SK-N-SH (cell line): ENCODE measurements at regions not wholly inside any gene's neighbourhood (a gene's known extent, or its start where the extent isn't known, plus 50 kb on each side); places are given as distances from the start of the nearest gene placed in this dataset.

Experiments used
- CHD2 ChIP-seq: fragments of 150-350 bp; IDR thresholded peaks from 2 replicates; pipeline ENCODE4 v1.6.1; 2018; ENCODE audit warnings: low read length; ENCODE audit not compliant: partially characterized antibody
- EP300 ChIP-seq, 2 experiments: IDR thresholded peaks; 2 replicates each; pipeline versions ENCODE4 v1.4.0 to v1.6.1; 2012; ENCODE audit warnings: borderline replicate concordance in 1 of 2, low read depth in 1 of 2, low read length in 1 of 2
- EZH2phosphoT487 ChIP-seq: fragments of 200-600 bp; sonication (generic); IDR thresholded peaks from 2 replicates; pipeline ENCODE4 v1.6.1; 2017; ENCODE audit warnings: low read depth, mixed run types, mild to moderate bottlenecking, antibody characterized with exemption, moderate library complexity, borderline replicate concordance
- FOXM1 ChIP-seq: IDR thresholded peaks from 2 replicates; pipeline ENCODE4 v1.4.0; 2012; ENCODE audit warnings: low read depth, mild to moderate bottlenecking
- MAX ChIP-seq: IDR thresholded peaks from 2 replicates; pipeline ENCODE4 v1.4.0; 2012; ENCODE audit warnings: low read depth
- MXI1 ChIP-seq: IDR thresholded peaks from 2 replicates; pipeline ENCODE4 v1.6.1; 2012; ENCODE audit warnings: mild to moderate bottlenecking, low read depth, low read length, improper control_type of control experiment
- POLR2AphosphoS5 ChIP-seq: IDR thresholded peaks from 2 replicates; pipeline ENCODE4 v1.6.1; 2012; ENCODE audit warnings: low read depth, low read length
- RCOR1 ChIP-seq: fragments of 150-350 bp; IDR thresholded peaks from 2 replicates; pipeline ENCODE4 v1.6.1; 2017; ENCODE audit warnings: antibody characterized with exemption, low read length
- TAF1 ChIP-seq: IDR thresholded peaks from 2 replicates; pipeline ENCODE4 v1.6.1; 2012; ENCODE audit warnings: low read depth, mild to moderate bottlenecking, low read length, moderate library complexity, borderline replicate concordance
- TCF12 ChIP-seq: IDR thresholded peaks from 2 replicates; pipeline ENCODE4 v1.4.0; 2012
- YY1 ChIP-seq: IDR thresholded peaks from 2 replicates; pipeline ENCODE4 v1.4.0; 2012; ENCODE audit warnings: low read depth, mild to moderate bottlenecking
- TF ChIP-seq, protein P1 (sequence below): fragments of 200-600 bp; sonication (generic); IDR thresholded peaks from 2 replicates; pipeline ENCODE4 v1.6.1; 2017; ENCODE audit warnings: antibody characterized with exemption, mild to moderate bottlenecking, moderate library complexity

GRCh38 chr11:134656861-134657540 lies 245.0 kb upstream of the B3GAT1 start:
- TF ChIP-seq CHD2 (no peak), EZH2phosphoT487 (no peak), TAF1 (no peak), MAX (no peak), RCOR1 (no peak), MXI1 (no peak), TCF12 (no peak), FOXM1 (no peak), YY1 (no peak), POLR2AphosphoS5 (no peak), EP300 (IDR thresholded peaks at IDR 0.05; ENCODE audit: borderline replicate concordance in 1 of 2, low read depth in 1 of 2, low read length in 1 of 2) (no peak)
- TF ChIP-seq, protein P1, sequence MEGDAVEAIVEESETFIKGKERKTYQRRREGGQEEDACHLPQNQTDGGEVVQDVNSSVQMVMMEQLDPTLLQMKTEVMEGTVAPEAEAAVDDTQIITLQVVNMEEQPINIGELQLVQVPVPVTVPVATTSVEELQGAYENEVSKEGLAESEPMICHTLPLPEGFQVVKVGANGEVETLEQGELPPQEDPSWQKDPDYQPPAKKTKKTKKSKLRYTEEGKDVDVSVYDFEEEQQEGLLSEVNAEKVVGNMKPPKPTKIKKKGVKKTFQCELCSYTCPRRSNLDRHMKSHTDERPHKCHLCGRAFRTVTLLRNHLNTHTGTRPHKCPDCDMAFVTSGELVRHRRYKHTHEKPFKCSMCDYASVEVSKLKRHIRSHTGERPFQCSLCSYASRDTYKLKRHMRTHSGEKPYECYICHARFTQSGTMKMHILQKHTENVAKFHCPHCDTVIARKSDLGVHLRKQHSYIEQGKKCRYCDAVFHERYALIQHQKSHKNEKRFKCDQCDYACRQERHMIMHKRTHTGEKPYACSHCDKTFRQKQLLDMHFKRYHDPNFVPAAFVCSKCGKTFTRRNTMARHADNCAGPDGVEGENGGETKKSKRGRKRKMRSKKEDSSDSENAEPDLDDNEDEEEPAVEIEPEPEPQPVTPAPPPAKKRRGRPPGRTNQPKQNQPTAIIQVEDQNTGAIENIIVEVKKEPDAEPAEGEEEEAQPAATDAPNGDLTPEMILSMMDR, result no peak
